ENCODE measurements at regions not wholly inside any gene's neighbourhood (a gene's known extent, or its start where the extent isn't known, plus 50 kb on each side); places are given as distances from the start of the nearest gene placed in this dataset.

GRCh38 chr18:42588786-42589185, 526.7 kb downstream of the RIT2 start:
- Histone ChIP-seq H3K27ac (no peak overlapping the region), H3K36me3 (no peaks in the 10 kb centered on the region), H3K4me3 (no peak overlapping the region), H3K9me3 (peaks cover 0 to 4% (median 0%) of the 10 kb centered on the region in 12 donors), H3K27me3 (no peaks in the 10 kb centered on the region), H3K4me1 (no peaks in the 10 kb centered on the region)
- intact Hi-C loops (cut with DNase I): no loop called here
- DNase-seq (no peak), ATAC-seq (no peak)
- WGBS, 4 donors: 45 to 75% (median 68%) methylated on average over 3 of the region's 3 CpGs
- TF ChIP-seq CTCF (IDR thresholded peaks at IDR 0.05): no peak
- TF ChIP-seq POLR2A (IDR thresholded peaks at IDR 0.05): no peak

GRCh38 chr18:42604820-42605219, 510.7 kb downstream of the RIT2 start:
- no peak for TF ChIP-seq CTCF (IDR thresholded peaks at IDR 0.05)
- no peak for TF ChIP-seq POLR2A (IDR thresholded peaks at IDR 0.05)
- no peak overlapping the region for H3K4me3 ChIP-seq
- H3K27ac ChIP-seq: no peak overlapping the region
- no peaks in the 10 kb centered on the region for H3K27me3 ChIP-seq
- no peaks in the 10 kb centered on the region for H3K4me1 ChIP-seq
- ATAC-seq (no peak), DNase-seq (no peak)
- no peaks in the 10 kb centered on the region for H3K9me3 ChIP-seq
- H3K36me3 ChIP-seq: no peaks in the 10 kb centered on the region
- intact Hi-C loops (cut with DNase I): no loop called here

- TF ChIP-seq CTCF (IDR thresholded peaks at IDR 0.05): no peak
- no peak for TF ChIP-seq POLR2A (IDR thresholded peaks at IDR 0.05)
- WGBS, 4 donors: 76 to 81% (median 78%) methylated on average over 4 of the region's 4 CpGs
- H3K9me3 ChIP-seq: no peaks in the 10 kb centered on the region
- H3K27ac ChIP-seq: no peak overlapping the region
- no peak overlapping the region for H3K4me3 ChIP-seq
- no peak for DNase-seq
- H3K4me1 ChIP-seq: no peaks in the 10 kb centered on the region
- intact Hi-C loops (cut with DNase I): no loop called here
- ATAC-seq: no peak
- no peaks in the 10 kb centered on the region for H3K36me3 ChIP-seq
- H3K27me3 ChIP-seq: no peaks in the 10 kb centered on the region
Measured at GRCh38 chr18:42606886-42607495, 508.5 kb downstream of the RIT2 start.

- ATAC-seq (no peak), DNase-seq (no peak)
- Histone ChIP-seq H3K4me3 (no peak overlapping the region), H3K27me3 (no peaks in the 10 kb centered on the region), H3K4me1 (peaks cover 0 to 20% (median 9%) of the 10 kb centered on the region in 12 donors), H3K27ac (no peak overlapping the region), H3K36me3 (no peaks in the 10 kb centered on the region), H3K9me3 (no peaks in the 10 kb centered on the region)
- no peak for TF ChIP-seq POLR2A (IDR thresholded peaks at IDR 0.05)
- TF ChIP-seq CTCF (IDR thresholded peaks at IDR 0.05): no peak
- WGBS, 4 donors: 89 to 95% (median 93%) methylated on average over 1 of the region's 1 CpG
- intact Hi-C loops (cut with DNase I): loop anchor here in 1 of 10 donors (10.0 kb wide), 1 partner anchor 634 kb away; no protein-coding TSS in a partner anchor
Measured at GRCh38 chr18:42611134-42611533, 504.4 kb downstream of the RIT2 start.

Measured in heart left ventricle (tissue), 16 donors.